ACHN (cell line): ENCODE measurements at regions not wholly inside any gene's neighbourhood (a gene's known extent, or its start where the extent isn't known, plus 50 kb on each side); places are given as distances from the start of the nearest gene placed in this dataset.
"Not testable (repeated sequence)": the region's sequence is repeated elsewhere in the genome, so short reads cannot be mapped to it uniquely, and the experiment has no call there.

Experiments used
- DNase-seq: peaks from one replicate; pipeline ENCODE4 v3.0.0-alpha.2; 2015
- in situ Hi-C: cut with HindIII; loops from 2 replicates; pipeline ENCODE4 v1.10.0; 2017; ENCODE audit warnings: low sequenced_read_pairs, low pct_ligation_motif_present, low pct_unique_long_range_greater_than_20kb

DNA sequence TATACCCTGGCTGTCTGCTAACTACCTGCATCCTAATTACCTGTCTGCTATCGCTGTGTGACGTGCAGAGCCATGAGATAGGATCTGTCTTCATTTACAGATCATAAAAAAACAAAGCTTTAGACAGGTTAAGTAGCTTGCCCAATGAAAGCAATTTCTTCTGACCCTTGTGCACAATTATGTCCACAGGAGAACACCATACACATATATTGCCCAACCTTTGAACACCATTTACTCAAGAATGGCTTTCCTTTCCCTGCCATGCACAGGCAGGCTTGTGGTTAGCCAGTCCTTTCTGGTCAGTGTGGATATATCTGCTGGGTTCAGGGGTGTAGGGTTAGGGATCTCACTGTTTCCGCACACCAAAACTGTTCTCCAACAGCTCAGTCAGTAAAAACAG is 344.8 kb downstream of the BCL2L11 start:
- DNase-seq, in situ Hi-C loops: not testable (repeated sequence)

DNA sequence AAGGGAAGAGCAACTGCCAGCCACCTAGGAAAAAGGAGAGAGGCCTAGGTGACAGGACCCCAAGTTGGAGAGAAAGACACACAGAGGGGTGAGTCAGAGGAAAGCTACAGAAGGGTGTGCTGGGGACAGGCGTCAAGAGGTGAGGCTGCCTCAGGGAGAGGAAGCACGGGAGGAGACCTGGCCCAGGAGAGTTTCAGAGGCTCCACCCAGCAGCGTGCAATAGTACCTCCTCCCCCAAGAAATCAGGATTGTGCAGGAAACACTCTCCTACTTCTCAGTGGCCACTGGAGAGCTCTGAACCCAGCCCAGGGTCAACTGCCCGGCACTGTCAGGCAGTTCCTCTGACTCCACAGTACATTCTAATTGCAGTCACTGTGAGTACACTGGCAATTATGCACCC is 346.0 kb downstream of the BCL2L11 start:
- DNase-seq, in situ Hi-C loops: not testable (repeated sequence)

DNA sequence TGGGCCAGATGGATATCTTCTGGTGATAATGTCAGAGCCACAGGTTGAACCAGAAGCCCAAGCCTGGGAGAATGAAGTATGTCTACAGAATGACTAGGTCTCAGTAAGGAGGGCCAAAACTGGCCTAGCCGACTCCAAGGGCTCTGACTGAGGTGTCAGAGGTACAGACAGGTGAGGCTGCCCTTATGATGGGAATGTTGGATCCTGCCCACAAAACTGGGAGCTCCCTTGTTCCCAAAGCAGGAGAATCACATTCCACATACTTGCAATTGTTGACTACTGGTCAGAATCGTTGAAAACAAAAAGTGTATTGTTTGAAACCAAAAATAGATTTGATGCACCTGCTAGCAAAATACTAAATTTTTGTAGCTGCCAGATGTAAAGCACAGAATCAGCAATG is 350.2 kb downstream of the BCL2L11 start:
- in situ Hi-C loops, DNase-seq: not testable (repeated sequence)

DNA sequence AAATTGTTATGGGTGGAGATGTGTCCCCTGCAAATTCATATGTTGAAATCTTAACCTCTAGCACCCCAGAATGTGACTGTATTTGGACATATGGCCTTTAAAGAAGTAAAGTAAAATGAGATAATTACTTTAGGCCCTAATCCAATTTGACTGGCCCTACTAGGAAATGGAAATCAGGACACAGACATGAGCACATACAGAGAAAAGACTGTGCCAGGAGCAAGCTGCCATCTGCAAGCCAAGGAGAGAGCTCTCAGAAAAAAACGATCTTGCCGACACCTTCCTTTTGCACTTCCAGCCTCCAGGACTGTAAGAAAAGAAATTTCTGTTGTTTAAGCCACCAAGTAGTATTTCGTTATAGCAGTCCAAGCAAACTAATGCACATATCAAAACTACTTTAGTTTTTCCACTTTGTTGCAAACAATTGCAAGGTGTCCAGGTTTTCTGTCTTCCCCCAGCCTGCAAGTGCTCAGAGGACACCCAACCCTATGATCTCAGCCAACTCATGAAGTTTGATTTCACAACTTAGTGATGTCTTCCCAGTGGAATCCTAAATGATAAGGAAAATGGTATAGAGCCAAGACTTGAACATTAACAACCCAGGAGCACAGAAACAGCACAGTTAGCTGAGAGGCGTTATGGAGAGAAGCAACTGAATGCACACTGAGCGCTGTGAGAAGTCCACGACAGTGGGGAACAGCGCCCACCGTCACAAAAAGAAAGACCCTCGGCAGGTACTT is 351.2 kb downstream of the BCL2L11 start:
- DNase-seq, in situ Hi-C loops: not testable (repeated sequence)

DNA sequence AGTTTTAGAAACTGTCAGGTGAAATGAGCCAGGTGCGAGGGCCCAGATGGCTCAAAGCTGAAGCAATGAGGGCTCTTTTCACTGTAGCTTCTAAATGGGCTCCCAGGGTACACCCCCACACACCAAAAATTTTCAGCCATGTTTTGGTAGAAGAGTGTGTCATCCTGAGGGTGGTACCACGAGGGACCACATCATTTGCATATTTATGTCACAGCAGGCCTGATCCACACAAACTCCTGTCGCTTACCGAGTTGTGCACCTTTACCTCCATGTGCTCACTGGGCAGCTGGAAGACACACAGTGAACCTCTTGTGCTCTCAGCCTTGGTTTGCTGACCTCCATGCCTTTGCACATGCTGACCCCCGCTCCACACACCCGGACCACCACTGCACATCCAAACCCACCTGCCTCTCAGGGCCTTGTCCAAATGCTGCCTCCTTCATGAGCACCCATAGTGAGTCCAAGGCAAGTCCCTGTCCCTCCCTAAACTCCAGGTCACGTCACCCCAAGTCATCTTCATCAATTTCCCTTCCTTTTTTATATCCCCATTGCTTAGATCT is 352.2 kb downstream of the BCL2L11 start:
- in situ Hi-C loops, DNase-seq: not testable (repeated sequence)

DNA sequence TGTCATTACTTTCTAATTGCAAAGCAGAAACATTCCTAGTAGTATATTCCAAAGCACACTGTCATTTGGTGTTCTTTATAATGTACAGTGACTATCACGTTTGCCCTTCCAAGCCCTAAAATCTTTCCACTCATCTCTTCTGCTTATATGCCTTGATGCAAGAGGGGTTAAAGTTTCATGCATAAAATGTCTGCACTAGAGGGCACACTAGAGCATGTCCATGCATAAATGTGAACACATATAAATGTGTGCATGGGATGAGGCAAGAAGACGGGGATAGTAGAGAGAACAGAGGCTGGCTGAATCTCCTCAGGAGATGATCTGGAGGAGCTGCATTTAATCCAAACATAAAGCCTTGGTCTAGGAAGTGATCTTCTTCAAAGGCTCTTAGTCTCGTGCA is 352.8 kb downstream of the BCL2L11 start:
- DNase-seq, in situ Hi-C loops: not testable (repeated sequence)

DNA sequence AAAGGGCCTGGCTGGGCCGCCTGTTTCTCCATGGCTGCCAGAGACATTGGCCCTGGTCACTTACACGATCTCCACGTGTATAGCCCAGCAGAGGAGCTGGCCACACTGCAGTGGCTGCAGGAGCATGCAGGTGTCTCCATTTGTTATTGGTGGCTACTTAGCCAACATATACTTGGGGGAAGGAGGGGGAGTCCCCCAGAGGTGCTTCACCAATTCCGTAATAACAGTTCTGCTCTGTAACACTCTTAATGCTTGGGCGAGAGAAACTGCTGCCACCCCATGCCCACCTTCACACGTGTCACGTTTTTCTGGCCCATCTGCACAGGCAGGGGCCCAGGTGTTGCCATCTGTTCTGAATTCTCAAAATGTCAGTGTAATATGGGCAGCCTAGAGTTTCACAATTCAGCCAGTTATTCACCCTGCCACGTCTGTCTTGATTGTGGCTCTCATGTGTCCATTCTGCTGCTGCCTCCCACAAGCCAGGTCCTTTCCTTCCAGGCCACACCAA is 353.5 kb downstream of the BCL2L11 start:
- DNase-seq, in situ Hi-C loops: not testable (repeated sequence)

DNA sequence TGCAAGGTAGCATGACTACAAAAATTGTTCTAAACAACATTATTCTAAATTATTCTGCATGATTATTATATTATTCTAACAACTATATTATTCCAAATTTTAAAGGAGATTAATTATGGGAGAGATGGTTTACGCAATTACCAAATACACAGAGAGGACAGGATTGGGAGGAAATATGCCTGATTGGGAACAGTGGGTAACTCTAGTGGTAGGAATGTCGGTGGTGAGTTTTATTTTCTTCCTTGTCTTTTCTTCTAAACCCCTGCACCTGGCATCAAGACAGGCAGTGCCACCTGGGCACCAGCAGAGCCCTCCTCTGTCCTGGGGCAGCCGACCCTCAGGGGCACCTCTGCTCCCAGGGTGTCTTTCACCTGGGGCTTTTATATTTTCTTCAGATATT is 357.6 kb downstream of the BCL2L11 start:
- DNase-seq, in situ Hi-C loops: not testable (repeated sequence)

DNA sequence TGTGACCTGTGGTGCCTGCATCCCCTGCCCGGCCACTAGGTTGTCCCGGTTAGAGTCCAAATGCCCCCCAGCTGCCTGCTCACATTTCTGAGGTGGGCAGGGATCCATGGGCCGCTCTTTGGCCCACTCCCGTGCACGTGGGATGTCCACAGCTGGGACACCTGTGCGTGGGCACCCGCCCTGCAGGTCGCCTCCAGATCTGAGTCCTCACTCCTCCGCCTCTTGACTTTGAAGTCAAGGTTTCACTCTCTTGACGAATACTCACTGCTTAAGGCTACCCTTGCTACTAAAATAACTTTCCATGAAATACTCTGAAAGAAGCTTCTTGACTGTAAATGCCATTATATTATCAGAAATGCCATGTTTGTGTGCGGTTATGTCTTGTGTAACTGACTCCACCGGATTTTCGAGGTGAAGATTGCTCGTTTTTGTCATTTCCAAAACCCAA is 358.2 kb downstream of the BCL2L11 start:
- in situ Hi-C loops: not testable (repeated sequence)

DNA sequence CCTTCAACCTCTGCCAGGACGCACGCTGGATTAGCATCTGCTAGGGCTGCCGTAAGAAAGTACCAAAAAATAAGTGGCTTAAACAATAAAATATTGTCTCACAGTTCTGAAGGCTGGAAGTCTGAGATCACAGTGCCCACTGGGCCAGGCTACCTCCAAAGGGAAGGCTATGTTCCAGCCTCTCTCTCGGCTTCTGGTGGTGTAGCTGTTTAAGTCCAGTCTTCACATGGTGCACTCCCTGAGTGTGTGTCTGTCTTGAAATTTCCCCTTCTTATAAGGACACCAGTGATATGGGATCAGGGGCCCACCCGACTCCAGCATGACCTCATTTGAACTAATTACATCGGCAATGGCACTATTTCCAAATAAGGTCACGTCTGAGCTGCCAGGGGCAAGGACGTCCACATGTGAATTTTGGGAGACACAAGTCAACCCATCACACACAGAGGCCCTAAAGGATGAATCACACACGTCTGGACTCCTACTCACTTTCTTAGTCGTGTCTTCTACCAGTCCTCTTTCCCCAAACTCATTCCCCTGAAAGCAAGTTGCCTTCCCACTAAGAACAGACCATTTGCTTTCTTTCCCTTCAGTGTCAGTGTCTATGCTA is 359.4 kb downstream of the BCL2L11 start:
- in situ Hi-C loops, DNase-seq: not testable (repeated sequence)

More for the DNA sequence above, 358.2 kb downstream of the BCL2L11 start:
- not testable (repeated sequence) for DNase-seq

DNA sequence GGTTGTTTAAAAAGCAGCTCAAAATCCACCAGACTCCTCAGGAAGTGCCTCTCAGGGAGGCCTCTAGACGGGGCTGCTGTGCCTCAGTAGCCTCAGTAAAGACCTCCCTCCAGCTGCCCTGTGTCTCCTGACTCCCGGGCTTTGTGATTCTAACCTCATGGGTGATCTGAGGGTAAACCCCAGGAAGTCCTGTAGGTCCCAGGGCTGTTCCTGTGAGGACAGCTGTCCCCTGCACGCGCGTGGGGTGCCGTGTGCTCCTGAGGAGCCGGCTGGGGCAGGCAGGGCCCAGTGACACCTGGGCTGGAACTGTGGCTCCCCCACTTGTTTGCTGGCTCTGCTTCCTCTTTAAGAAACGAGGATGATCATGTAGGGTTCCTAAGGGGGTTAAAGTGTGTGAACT is 359.9 kb downstream of the BCL2L11 start:
- DNase-seq, in situ Hi-C loops: not testable (repeated sequence)

DNA sequence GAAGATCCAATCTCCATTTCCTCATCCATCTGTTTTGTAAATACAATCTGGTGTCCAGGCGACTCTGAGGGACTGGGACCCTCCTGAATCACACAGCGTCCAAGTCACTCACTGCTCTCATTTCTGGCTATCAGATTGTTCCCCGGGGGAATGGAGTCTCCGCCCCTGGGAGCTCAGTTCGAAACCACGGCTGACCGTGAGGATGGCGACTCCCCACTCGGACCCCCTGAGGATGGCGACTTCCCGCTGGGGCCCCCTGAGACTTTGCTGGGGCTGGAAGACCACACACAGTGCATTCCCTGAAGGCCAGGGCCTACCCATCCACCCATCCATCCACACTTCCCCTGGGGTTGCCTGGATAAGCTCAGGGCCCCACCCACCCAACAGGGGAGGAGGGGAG is 360.5 kb downstream of the BCL2L11 start:
- in situ Hi-C loops, DNase-seq: not testable (repeated sequence)

DNA sequence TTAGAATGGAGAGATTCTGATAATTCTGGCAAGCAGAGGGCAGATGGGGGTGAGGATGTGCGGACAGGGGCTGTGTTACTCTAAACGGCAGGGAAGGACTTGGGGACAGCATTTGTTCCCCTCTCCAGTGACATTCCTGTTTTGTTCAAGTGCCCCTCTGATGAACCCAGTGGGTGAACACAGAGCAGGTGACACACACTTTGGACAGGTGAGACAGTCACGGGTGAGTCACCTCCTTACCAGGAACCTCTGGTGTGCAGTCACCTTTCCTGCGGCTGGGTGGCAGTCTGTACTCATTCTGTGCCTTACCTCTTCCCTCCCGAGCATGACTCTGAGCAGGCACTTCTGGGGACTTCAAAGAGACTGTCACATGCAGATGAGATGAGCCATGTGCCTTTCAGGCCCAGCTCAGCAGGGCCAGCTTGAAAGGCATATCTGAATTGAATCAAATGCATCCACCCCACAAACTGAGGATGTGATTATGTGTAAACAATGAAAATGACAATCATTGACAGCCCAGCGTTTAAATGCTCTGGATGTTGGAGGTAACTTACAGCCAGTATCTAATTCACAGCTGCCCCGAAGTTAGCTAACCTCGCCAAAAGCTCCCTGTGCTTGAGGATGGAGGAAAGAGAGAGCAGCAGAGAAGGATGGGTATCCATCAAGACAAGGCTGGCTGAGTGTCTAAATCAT is 362.4 kb downstream of the BCL2L11 start:
- in situ Hi-C loops, DNase-seq: not testable (repeated sequence)

DNA sequence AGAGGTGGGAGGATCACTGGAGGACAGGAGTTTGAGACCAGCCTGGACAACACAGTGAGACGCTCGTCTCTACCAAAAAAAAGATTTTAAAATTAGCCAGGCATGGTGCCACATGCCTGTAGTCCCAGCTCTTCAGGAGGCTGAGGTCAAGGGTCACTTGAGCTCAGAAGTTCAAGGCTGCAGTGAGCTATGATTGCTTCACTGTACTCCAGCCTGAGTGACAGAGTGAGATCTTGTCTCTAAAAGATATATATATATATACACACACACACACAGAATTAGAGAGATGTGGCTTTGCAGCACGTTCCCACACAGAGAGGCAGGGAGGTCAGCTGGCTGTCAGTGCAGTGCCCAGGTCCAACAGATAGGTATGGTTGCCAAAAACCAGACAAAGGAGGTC is 363.4 kb downstream of the BCL2L11 start:
- DNase-seq, in situ Hi-C loops: not testable (repeated sequence)

DNA sequence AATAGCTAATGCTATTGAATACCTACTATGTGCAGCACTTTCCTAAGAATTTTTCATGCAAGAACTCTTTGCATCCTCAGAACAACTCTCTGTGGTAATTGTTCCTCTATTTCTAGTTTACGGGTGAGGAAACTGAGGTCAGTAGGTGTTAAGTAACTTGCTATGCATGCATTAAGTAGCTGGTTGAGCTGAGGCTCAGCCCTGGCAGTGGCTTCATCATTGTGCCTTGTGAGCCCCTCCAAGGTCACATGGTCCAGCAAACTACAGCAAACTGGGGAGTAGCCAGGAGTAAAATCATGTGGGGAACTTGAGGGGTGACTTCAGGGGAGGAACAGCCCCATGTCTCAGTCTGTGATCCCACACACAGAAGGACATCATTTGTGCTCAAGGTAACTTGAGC is 365.2 kb downstream of the BCL2L11 start:
- DNase-seq, in situ Hi-C loops: not testable (repeated sequence)

DNA sequence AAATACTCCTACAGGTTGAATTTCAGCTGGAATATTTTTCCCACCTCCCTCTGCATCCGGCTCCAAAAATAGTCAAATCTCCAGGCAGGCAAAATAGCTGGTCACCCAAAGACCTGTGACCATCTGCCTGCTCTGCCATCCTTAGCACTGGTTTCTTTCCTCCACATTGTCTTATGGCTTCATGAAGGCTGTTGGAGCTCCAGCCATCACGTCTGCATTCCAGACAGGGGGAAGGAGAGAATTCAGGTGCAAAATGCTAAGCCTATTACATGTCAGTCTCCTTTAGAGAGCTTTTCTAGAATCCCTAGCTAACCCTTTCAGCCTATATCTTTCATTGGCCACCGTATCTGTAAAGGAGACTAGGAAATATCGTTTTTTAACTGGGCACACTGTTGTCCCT is 367.7 kb downstream of the BCL2L11 start:
- DNase-seq: not testable (repeated sequence)

DNA sequence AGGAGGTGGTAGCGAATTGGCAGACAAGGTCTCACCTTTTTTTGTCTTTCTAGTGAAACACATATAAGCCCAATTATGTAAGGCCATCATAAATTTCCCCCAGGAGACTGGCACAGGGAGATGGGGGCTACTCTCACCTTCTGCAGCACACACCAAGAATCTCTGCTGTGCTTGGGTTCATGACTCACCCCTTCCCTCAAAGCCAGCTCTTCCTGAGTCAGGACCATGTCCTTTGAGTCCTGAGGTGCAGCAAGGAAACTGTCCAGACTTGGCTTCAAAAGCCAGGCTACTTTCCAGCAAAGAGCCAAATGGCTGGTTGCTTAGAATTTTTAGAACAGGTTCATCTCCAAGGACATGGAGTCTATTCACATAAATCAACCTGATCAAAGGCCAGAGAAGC is 368.7 kb downstream of the BCL2L11 start:
- DNase-seq, in situ Hi-C loops: not testable (repeated sequence)

More for the DNA sequence above, 367.7 kb downstream of the BCL2L11 start:
- in situ Hi-C loops: not testable (repeated sequence)

DNA sequence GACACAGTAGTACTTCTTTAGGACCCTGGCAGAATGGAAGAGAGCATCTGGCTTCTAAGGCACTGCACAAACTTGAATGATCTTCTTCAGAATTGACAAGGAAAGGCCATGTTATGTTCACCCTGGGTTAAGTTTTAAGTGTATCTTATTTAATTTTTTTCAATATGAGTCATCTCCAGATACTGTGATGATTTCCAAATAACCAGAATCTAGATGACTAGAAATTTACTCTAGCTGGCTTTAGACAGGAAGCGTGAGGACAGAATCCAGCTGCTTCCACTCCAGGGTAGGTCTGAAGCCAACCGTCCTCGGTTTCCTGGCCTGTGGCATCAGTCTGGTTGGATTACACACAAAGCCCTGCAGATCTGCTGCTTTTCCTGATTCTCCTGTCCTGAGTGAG is 370.5 kb downstream of the BCL2L11 start:
- DNase-seq, in situ Hi-C loops: not testable (repeated sequence)

DNA sequence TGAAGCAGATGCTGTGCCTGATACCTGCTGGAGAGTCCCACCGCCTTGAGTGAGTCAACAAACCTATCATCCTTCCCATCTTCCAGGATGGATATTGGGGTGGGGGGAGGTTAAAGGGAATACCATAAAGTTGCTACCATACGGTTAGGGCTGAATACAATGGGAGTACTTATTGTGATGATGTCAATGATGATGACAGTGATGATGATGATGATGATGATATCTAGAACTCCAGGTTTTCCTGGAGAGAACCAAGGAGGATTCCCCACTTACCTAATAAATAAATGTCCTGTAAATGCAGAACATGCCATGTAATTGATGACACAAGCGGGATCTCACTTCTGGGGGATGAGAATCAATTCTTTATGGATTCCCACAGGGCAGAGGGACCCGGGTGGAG is 370.9 kb downstream of the BCL2L11 start:
- in situ Hi-C loops, DNase-seq: not testable (repeated sequence)
